Fibroblast of gingiva (primary cell): ENCODE measurements at regions not wholly inside any gene's neighbourhood (a gene's known extent, or its start where the extent isn't known, plus 50 kb on each side); places are given as distances from the start of the nearest gene placed in this dataset.

Experiments
- DNase-seq: peaks from one replicate; pipeline ENCODE4 v3.0.0-alpha.2; 2011; ENCODE audit warnings: low read depth

DNA sequence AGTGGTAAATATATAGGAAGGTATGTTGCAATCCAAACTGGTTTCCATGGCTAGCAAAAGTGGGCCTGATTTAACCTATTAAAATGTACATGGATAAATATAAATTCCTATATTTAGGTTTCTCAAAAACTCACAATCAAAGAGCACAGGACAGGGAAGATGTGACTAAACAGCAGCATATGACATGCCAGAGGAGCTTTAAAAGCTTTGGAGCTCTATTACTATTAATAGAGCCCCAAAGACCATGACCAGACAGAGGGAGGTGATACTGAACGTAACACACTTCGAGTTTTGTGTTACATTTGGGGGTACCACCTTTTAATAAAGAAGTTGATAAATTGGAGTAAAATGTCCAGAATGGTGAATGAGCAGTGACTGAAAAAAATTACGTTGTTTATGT is 179.5 kb upstream of the SLC14A2 start:
- no peak for DNase-seq

DNA sequence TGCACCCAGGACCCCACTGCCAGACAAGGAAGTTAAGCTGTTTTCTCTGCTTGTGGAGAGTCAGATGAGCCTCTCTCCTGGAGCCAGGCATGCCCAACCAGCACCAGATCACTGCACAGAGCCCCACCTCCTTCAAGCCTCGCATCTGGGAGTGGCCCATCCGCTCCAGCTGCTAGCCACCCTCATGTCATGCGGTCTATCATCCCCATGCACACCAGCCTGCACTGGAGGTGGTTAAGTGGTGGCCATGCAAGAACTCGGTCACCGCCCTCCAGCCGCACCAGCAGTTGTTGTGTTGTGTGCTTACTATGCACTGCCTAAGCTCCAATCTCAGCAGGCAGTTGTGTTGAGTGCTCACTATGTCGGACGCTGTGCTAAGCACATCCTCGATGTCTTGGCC is 177.9 kb upstream of the SLC14A2 start:
- DNase-seq: no peak

DNA sequence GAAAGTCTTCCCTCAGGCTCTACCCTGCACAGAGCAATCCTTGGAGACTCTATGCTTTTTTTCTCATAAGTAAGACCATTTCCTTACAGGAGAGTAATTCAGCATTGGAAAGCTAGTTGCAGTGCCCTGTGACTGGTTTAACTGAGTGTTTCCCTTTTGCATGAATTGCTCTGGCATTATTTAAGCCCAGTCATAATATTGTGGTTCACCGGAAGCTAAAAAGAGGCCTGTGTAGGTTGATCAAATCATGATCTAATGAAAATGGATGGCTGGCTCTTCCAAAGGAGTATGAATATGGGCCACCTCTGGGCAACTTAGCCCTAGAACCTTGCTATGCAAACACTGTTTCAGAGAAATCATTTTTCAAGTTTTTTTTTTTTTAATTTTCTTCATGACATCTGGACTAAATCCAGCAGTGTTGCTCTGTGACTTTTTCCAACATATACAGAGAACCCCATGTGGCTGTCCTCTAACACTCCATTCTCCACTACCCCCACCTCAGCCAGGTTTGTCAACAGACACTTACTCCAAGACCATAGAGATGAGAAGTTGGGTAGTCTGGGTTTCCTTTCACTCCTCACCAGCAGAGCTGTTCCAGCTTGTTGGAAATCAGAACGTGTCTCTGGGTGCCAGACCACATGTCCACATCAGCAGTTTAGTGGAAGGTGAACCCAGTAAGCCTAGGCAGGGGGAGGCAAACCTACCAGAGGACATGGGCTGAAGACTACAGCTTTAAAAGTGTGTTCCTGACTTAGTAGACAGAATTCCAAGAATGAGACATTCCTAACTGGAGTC is 175.2 kb upstream of the SLC14A2 start:
- no peak for DNase-seq

DNA sequence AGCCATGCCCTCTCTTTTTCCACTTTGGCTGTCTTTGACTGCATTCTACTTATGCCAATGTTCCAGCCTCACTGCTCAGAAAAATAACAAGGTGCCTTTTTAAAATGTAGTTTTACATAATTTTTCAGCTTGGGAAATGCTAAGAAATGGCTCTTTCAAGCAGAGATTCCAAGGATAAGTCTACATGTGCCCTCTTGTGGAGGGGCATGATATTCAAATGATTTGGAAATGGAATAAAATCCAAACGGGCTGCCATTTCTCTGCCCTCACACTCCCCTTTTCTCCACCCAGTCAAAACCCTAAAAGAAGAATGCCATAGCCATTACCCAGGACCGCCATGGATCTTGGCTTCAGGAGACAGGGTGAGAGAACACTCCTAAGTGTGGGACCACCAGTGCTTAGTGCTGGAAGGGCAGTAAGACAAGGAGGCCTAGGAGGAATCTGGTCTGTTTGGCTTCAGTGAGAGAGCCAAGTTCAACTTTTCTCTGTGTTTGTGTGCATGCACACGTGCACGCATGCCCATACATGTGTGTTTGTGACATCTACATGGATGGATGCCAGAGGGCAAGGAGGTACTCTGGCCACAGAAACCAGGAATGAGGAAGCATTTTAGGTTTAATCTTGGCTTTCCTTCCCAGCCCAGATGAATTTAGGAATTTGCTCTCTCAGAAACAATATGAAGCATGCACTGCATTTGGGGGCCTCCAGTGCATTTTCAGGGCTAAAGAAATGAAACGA is 174.0 kb upstream of the SLC14A2 start:
- DNase-seq: peak; percentile 13

DNA sequence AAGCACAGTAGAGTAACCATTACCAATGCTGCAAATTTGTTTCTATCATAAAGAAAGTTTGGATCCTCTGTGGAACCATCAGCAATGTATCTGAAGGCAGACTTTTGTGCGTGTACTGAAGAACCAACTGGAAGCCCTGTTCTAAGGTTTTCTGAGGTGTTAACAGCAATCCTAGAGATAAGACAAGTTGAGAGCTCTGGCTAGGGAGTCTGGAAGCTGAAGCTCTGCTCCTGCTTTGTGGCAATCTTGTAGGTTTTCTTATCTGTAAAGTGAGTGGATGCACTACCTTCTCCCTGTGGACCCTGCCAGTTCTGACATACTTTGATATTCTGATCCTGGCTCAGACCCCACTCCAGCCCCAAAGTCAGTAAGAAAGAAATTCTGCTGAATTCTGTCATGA is 171.2 kb upstream of the SLC14A2 start:
- no peak for DNase-seq

DNA sequence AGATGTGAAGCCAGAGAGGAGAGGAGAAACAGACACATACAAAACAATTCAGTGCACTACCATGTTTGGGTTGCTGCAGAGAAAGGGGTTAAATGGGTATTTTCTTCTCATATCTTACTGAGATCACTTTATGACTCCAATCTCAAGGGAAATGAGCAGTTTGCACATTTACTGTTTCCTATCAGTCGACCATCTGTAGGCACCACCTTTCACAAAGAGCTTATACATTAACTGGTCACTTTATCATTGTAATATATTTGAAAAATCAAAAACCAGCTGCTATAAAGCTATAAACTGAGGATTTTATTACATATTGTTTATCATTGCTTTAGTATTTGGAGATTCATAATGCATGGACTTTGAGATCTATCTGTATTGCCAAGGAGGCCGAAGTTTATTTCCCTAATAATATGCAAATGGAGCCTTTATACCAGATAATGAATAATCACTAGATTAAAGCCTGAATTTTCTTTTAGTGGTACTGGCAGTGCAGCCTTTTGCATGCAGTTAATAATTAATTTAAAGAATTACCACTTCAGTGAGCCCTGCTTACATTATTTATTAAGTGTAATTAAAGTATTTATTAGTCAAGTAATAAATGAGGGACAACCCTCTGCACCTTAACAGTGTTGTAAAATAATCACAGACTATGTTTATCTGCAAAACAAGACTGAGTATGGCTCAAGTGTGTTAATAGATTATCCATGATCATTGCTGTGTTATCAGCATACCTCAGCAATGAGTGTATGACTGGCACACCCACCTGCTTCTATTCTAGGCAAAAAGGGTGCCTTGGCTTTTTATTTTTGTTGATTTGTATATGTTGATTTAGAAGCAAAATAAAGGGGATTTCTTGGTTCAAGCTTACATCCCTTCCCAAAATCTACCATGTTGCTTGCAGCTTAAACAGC is 167.7 kb upstream of the SLC14A2 start:
- no peak for DNase-seq

DNA sequence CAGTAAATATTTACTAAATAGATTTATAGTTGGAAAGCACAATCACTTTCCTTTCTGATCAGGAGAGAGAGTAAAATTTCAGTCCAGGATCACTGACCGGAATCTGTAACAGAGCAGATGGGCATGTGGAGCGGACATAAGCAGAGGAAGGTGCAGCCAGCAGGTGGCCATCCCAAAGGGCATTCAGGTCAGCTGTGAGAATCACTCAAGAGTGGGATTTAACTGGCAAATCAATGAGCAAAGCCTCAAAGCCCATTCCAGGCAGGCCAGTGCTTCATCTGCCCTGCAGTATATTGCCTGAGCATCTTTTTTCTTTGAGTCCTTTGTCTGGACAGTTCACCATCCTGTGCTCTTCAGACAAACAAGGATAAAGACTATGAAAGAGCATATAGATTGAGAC is 166.4 kb upstream of the SLC14A2 start:
- no peak for DNase-seq

DNA sequence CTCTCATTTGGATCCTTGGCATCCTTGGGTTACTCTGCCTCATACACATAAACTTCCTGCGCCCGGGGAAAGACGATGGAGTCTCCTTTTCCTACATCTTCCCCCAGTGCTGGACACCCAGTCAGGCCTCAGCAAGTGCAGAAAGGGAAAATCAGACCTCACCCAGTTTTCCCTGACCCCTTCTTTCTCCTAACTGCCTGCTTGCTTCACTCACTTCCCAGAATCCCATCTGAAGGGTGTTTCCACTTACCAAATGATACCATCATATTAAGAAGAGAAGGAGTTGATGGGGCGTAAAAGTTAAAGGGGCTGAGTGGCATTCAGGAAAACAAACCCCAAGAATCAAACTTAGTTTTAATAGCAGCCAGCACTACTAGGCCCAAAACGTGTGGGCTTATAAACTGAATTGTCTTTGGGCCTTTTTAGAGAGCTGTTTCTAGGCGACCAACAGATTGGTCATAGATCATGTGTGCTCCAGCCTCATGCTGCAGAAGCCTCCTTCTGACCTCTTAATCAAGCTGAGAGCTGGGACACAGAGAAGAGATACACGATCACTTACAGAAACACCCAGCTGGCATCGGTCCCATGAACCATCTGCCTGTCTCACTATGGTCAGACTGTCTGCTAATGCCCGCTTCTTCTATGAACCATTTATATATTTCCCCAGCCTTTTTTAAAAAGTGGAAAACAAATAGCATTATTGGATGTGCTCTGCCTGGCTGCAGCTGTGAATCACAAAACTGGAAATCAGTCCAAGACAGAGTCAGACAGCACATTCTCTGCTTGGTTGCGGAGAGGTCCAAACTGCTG is 165.7 kb upstream of the SLC14A2 start:
- DNase-seq: peak; percentile 23

DNA sequence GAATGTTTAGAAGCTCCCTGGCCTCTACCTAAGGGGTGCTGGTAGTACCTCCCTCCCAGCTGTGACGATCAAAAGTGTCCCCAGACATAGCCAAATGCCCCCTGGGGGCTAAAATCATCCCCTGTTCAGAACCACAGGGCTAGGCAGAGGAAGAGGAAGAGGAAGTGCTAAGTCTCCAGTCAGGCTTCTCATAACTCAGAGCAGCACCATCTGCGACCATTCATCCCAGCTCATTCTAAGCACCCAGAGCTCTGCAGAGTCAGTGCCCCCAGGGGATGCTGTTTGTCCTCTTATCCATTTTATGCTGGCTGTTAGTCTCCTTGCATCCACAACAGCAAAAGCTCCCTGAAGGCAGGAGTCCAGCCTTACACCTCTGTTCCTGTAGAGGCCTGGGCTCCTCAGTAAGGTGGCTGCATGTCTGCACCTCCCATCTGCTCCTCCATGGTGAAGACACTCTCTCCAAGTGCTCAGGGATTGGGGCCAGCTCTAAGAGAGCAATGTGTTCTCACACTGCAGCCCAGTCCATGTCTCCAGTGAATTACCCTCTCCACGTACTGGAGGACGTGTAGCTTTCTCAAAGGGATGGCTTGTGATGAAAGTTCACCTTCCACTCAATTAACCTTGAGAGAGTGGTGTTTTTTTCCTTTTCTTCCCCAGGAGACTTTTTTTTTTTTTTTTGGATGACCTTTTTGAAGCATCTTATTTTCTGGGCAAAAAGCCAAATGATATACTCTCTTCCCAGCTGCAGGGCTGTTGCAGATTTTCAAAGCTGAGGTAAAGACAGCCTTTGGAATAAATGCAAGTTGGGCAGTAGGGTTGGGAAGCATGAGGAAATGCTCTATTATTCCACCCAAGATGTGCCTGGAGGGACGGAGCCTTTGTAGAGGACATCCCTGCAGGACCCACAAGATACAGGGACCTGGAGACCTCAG is 158.9 kb upstream of the SLC14A2 start:
- no peak for DNase-seq

DNA sequence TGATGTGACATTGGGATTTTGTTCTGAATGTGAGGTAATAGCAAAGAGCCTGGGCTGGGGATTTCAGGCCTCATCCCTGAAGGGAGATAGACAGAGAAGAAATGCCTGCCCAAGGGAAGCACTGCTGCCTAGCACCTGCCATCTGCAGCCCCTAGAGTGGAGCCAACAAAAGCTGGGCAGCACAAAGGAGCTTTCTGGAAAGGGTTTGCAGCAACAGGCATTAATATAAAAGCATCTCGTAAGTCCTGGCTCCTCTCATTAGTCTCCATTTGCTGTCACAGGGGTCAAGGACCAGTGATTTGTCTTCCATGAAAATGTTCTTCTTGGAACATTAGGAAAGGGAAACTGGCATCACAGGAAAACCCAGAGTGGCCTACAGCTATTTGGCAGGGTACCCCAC is 157.2 kb upstream of the SLC14A2 start:
- DNase-seq: no peak

DNA sequence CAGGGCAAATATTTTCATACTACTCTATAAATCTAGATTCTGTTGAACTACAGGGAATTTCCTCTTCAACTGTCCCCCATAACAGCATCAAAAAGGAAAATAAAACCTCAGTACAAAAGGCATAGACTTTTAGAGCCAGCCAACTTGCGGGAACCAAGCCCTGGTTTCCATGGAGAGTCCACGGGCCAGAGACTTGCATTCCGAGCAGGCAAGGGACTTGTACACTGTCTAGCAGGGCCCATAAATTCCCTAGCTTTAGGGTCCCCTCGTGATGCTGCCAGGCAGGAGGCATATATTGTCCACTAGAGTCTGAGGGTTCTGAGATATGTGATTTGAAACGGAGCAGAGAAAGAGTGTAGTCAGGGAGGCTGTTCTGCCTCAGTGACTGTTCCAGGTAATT is 153.1 kb upstream of the SLC14A2 start:
- DNase-seq: no peak

DNA sequence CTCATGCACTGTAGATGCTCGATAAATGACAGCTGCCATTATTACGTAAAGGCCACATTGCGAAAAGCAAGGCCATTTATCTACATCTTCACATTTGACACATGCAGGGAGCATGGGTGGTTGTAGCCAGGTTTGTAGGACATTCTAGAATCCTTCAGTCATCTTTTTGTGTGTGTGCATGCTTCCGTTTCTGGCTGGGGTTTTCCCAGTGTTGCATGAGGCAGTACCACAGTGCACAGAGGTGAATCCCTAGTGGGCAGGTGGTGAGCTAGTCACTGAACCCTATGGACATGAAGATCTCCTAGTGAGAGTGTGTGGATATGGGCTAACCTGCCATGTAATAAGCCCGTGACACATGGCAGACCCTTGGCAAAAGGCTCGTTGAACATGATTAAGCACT is 151.8 kb upstream of the SLC14A2 start:
- no peak for DNase-seq

DNA sequence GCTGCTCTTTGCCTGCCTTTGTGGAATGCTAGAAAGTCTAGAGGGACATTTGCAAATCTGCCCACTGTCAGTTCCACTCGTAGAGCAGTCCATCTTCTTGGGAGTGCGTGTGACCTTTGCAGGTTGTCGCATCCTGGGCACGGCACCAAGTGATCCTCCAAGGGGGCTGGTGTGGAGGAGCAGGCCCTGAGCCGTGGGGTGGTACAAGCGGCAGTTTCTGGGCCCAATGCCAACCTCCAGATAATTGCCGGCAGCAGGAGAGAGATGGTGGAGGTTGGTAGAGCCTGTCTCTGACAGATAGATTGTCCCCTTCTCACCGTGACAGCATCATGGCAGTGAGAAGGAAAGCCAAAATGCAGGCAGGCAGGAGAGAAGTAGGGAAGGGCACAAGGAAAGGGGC is 150.7 kb upstream of the SLC14A2 start:
- no peak for DNase-seq

DNA sequence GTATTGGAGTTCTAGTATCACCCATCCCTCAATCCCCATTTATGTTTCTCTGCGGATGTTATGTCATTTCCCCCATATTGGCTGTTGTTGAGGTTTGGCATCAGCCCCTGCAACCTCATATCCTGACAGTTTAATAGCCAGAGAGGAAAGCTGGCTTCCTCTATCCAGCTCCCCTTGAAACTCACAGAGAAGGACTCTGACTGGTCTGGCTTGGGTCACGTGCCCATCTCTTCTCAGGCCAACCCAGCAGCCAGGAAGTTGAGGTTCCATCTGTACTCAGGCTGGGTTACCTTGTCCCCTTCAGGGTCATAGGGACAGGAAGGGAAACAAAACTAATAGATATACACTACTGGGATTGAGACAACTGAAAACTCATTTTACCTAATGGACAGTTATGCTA is 148.0 kb upstream of the SLC14A2 start:
- DNase-seq: no peak

DNA sequence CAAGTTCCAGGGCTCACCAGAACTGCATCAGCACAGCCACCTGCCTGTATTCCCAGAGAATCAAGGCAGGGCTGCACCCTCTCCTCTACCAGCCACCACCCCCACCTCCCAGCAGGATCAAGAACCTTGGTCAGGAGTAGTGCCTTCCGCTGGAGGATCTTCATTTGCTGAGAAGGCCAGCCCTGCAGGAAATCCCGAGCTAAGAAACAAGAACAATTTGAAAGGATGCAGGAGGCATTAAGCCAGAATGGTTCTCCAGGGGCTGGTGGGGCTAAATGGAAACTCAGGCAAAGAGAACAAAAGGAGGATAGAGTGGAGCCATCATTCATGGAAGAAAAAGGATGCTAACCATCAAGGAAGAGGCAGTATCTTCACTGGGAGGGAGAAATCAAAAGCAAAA is 147.3 kb upstream of the SLC14A2 start:
- DNase-seq: no peak

DNA sequence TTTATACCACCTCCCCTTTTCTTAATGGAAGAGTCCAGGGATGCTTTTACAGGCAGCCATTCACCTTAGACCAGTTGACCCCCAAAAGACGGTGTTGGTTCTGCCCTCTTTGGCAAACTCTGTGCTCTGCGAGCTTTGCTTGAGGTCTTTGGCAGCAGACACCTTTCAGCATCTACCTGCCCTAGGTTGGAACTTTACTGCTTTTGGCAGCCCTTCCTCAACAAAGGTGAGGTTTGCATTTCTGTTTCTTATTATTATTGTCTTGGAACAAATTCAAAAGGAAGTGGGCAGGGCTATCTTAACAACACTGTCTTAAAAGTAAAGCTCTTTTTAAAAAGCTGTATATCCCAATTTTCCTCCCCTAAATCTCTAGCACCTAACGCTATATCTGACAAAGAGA is 136.4 kb upstream of the SLC14A2 start:
- no peak for DNase-seq

DNA sequence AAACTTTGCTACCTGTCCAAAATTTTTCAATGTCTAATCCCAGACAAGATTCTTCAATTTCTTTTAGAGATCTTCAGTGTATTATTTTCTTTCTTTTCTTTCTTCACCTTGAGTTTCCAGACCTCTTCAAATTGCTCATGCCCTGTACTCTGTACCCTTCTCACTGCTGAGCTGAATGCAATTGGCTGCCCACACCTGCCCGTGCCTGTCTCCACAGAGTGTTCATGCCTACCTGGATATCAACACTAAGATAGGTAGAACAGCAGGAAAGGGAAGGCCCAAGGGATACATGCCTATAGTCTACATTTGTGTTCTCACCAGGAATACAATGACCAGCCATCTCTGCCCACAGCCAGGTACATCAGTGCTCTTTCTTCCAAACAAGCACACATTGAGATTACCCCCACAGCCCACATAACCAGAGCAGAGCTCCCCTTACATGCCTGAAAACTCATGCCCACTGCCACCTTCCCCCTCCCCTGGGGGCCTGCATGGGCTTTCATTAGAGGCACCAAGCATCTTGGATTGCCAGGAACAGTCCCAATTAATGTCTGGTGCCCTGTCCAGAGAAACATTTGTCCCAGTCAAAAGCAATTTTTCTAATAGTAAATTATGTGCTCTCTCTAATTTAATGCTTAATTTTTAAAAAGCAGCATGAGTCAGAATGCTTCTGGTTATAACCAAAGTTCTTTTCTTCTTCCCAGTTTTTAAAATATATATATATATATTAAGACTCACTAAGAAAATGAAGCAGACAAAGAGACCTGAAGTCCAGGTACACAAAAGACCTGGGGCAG is 134.9 kb upstream of the SLC14A2 start:
- DNase-seq: no peak

DNA sequence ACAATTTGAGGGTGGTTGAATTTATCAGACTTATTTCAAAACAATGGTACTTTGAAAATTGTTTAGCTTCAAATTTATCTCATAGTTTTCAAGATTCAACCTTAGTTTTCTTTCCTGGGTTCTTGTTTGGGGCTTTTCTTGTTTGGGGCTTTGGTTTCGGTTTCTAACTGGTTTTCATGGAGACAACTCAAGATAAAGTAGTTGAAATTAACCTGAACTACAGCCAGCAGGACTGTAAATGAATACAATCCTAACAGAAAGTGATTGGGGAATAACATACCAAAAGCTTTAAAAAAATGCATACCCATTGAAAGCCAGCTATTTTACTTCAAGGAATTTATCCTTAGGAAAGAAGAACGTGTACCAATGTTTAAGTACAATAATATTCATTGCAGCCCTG is 133.5 kb upstream of the SLC14A2 start:
- no peak for DNase-seq

DNA sequence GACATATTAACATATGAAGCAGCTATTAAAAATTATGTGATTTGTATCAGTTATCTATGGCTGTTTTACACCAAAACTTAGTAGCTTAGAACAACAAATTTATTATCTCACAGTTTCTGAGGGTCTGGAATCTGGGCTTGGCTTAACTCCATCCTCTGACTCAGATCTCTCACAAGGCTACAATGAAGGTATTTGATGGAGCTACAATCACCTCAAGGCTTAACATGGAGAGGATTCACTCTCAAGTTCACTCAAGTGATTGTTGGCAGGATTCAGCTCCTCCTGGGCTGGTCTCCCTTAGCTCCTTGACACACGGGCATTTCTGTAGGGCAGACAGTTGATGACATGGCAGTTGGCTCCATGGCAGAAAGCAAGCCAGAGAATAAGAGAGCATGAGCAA is 133.0 kb upstream of the SLC14A2 start:
- no peak for DNase-seq

DNA sequence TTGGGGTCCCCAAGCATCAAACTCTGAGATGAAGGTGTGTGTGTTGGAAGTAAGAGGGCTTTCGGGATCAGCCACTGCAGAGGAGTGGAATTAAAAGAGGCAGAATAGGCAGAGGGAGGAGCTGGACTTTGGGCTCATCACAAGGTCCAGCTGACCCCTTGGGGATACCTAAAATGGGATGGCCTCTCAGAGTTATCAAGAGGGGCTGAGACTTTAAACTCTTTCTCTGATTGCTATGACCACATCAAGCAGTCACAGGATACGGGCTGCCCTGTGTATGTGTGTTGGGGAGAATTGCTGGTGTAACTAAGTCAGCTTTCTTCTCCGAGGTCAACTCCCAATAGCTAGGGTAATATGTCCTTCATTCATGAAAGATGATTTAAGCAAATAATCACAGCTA is 127.7 kb upstream of the SLC14A2 start:
- no peak for DNase-seq
